Hepatocyte (in vitro differentiated cells): ENCODE measurements at regions not wholly inside any gene's neighbourhood (a gene's known extent, or its start where the extent isn't known, plus 50 kb on each side); places are given as distances from the start of the nearest gene placed in this dataset.

ENCODE experiments used
- DNase-seq: peaks from one replicate; pipeline ENCODE4 v3.0.0-alpha.2; 2016; ENCODE audit warnings: low spot score
- H2AFZ ChIP-seq: fragments of 200-600 bp; sonication (generic); 2 replicates; pipeline ENCODE4 v1.6.0; 2016; ENCODE audit warnings: antibody characterized with exemption, mild to moderate bottlenecking
- H3K27ac ChIP-seq: fragments of 200-600 bp; sonication (generic); 2 replicates; pipeline ENCODE4 v1.5.1; 2016; ENCODE audit warnings: mild to moderate bottlenecking
- H3K27me3 ChIP-seq: fragments of 200-600 bp; sonication (generic); 2 replicates; pipeline ENCODE4 v1.6.1; 2016
- H3K36me3 ChIP-seq: fragments of 200-600 bp; sonication (generic); replicated peaks from 2 replicates; pipeline ENCODE4 v1.5.1; 2016; ENCODE audit warnings: low read depth; ENCODE audit not compliant: insufficient read depth
- H3K4me1 ChIP-seq: fragments of 200-600 bp; sonication (generic); 2 replicates; pipeline ENCODE4 v1.5.1; 2016; ENCODE audit warnings: mild to moderate bottlenecking, moderate library complexity; ENCODE audit not compliant: insufficient read depth
- H3K4me2 ChIP-seq: fragments of 200-600 bp; sonication (generic); 2 replicates; pipeline ENCODE4 v1.6.0; 2016
- H3K4me3 ChIP-seq: fragments of 200-600 bp; sonication (generic); 2 replicates; pipeline ENCODE4 v1.5.1; 2016; ENCODE audit warnings: mild to moderate bottlenecking
- H3K79me2 ChIP-seq: fragments of 200-600 bp; sonication (generic); 2 replicates; pipeline ENCODE4 v1.6.0; 2017; ENCODE audit warnings: mild to moderate bottlenecking
- H3K9me2 ChIP-seq: fragments of 200-600 bp; sonication (generic); replicated peaks from 2 replicates; pipeline ENCODE4 v1.6.0; 2017; ENCODE audit warnings: mild to moderate bottlenecking; ENCODE audit not compliant: insufficient read depth
- H3K9me3 ChIP-seq: fragments of 200-600 bp; sonication (generic); 2 replicates; pipeline ENCODE4 v1.5.1; 2016; ENCODE audit warnings: low read depth, mild to moderate bottlenecking
- H4K20me1 ChIP-seq: fragments of 200-600 bp; sonication (generic); 2 replicates; pipeline ENCODE4 v1.6.0; 2016; ENCODE audit warnings: mild to moderate bottlenecking; ENCODE audit not compliant: insufficient read depth, poor library complexity, severe bottlenecking
- EZH2 ChIP-seq: fragments of 200-600 bp; sonication (generic); IDR thresholded peaks from 2 replicates; pipeline ENCODE4 v1.6.1; 2016; ENCODE audit warnings: antibody characterized with exemption, mild to moderate bottlenecking, borderline replicate concordance
- EZH2phosphoT487 ChIP-seq: fragments of 200-600 bp; sonication (generic); IDR thresholded peaks from one replicate; pipeline ENCODE4 v1.6.1; 2018; ENCODE audit warnings: antibody characterized with exemption, mild to moderate bottlenecking, low read depth, moderate library complexity; ENCODE audit not compliant: unreplicated experiment, severe bottlenecking
- WGBS: methylation state at CpG from one replicate; pipeline ENCODE4 v1.1.6; 2016; ENCODE audit warnings: low lambda C conversion rate; ENCODE audit errors: missing lambda C conversion rate; 5-methylcytosine and 5-hydroxymethylcytosine counted together
- TF ChIP-seq, protein P1 (sequence below): fragments of 200-600 bp; sonication (generic); IDR thresholded peaks from 2 replicates; pipeline ENCODE4 v1.5.1; 2016; ENCODE audit warnings: antibody characterized with exemption, mild to moderate bottlenecking; ENCODE audit not compliant: poor library complexity

- no peaks in the 10 kb centered on the region for H3K4me1 ChIP-seq
- DNase-seq, result no peak
- peak overlapping the region; percentile 0 for H3K27ac ChIP-seq
Observed at GRCh38 chr2:167510071-167510759, 621.9 kb downstream of the XIRP2 start.

GRCh38 chr2:167509586-167509985 is 621.3 kb downstream of the XIRP2 start:
- Histone ChIP-seq H3K4me1 (no peaks in the 10 kb centered on the region), H3K79me2 (no peaks in the 10 kb centered on the region), H3K4me3 (no peak overlapping the region), H3K4me2 (peak overlapping the region; percentile 26), H3K27me3 (no peaks in the 10 kb centered on the region), H3K27ac (peak overlapping the region; percentile 0), H3K36me3 (no peaks in the 10 kb centered on the region), H3K9me3 (no peaks in the 10 kb centered on the region), H3K9me2 (no peaks in the 10 kb centered on the region), H2AFZ (no peak overlapping the region), H4K20me1 (no peaks in the 10 kb centered on the region)
- 12% methylated on average over 4 of the region's 4 CpGs for WGBS
- TF ChIP-seq, protein P1, sequence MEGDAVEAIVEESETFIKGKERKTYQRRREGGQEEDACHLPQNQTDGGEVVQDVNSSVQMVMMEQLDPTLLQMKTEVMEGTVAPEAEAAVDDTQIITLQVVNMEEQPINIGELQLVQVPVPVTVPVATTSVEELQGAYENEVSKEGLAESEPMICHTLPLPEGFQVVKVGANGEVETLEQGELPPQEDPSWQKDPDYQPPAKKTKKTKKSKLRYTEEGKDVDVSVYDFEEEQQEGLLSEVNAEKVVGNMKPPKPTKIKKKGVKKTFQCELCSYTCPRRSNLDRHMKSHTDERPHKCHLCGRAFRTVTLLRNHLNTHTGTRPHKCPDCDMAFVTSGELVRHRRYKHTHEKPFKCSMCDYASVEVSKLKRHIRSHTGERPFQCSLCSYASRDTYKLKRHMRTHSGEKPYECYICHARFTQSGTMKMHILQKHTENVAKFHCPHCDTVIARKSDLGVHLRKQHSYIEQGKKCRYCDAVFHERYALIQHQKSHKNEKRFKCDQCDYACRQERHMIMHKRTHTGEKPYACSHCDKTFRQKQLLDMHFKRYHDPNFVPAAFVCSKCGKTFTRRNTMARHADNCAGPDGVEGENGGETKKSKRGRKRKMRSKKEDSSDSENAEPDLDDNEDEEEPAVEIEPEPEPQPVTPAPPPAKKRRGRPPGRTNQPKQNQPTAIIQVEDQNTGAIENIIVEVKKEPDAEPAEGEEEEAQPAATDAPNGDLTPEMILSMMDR, result no peak
- TF ChIP-seq EZH2phosphoT487, result no peak
- TF ChIP-seq EZH2, result no peak
- DNase-seq, result peak; percentile 31

More at GRCh38 chr2:167510071-167510759, 621.9 kb downstream of the XIRP2 start:
- no peaks in the 10 kb centered on the region for H3K36me3 ChIP-seq
- H3K27me3 ChIP-seq, result no peaks in the 10 kb centered on the region
- no peak overlapping the region for H2AFZ ChIP-seq
- peak overlapping the region; percentile 26 for H3K4me2 ChIP-seq
- TF ChIP-seq, protein P1, result no peak
- no peak for TF ChIP-seq EZH2
- TF ChIP-seq EZH2phosphoT487, result no peak
- no peaks in the 10 kb centered on the region for H3K9me3 ChIP-seq
- H3K9me2 ChIP-seq, result no peaks in the 10 kb centered on the region
- WGBS, result 9% methylated on average over 2 of the region's 2 CpGs
- H3K4me3 ChIP-seq, result no peak overlapping the region
- no peaks in the 10 kb centered on the region for H4K20me1 ChIP-seq
- no peaks in the 10 kb centered on the region for H3K79me2 ChIP-seq

- WGBS, result 43% methylated on average over 1 of the region's 1 CpG
- no peaks in the 10 kb centered on the region for H3K79me2 ChIP-seq
- H3K4me2 ChIP-seq, result no peak overlapping the region
- H2AFZ ChIP-seq, result no peak overlapping the region
- no peak for DNase-seq
- no peaks in the 10 kb centered on the region for H4K20me1 ChIP-seq
- no peaks in the 10 kb centered on the region for H3K9me3 ChIP-seq
- H3K9me2 ChIP-seq, result no peaks in the 10 kb centered on the region
- H3K27ac ChIP-seq, result no peak overlapping the region
- no peak overlapping the region for H3K4me3 ChIP-seq
- no peaks in the 10 kb centered on the region for H3K4me1 ChIP-seq
- H3K36me3 ChIP-seq, result no peaks in the 10 kb centered on the region
- TF ChIP-seq EZH2, result no peak
- TF ChIP-seq EZH2phosphoT487, result no peak
- TF ChIP-seq, protein P1, result no peak
- no peaks in the 10 kb centered on the region for H3K27me3 ChIP-seq
Observed at GRCh38 chr2:167508709-167509108, 620.4 kb downstream of the XIRP2 start.
